Bronchial epithelial cell (primary cell): ENCODE measurements at regions not wholly inside any gene's neighbourhood (a gene's known extent, or its start where the extent isn't known, plus 50 kb on each side); places are given as distances from the start of the nearest gene placed in this dataset.
"Not testable (repeated sequence)": the region's sequence is repeated elsewhere in the genome, so short reads cannot be mapped to it uniquely, and the experiment has no call there.

ENCODE experiments used
- DNase-seq: peaks from one replicate; pipeline ENCODE4 v3.0.0-alpha.2; 2010; ENCODE audit warnings: low read depth
- FAIRE-seq: peaks from 2 replicates; lab custom pipeline; 2011; peaks lifted over from hg19 to GRCh38; lab: Jason Lieb, UNC
- H3K27me3 ChIP-seq: 2 replicates; pipeline ENCODE4 v1.5.1; 2011; ENCODE audit warnings: low read length; ENCODE audit not compliant: control insufficient read depth, insufficient read depth
- H3K36me3 ChIP-seq: 2 replicates; pipeline ENCODE4 v1.5.1; 2011; ENCODE audit warnings: low read length; ENCODE audit not compliant: control insufficient read depth, insufficient read depth
- H3K4me3 ChIP-seq: 2 replicates; pipeline ENCODE4 v1.5.1; 2011; ENCODE audit warnings: mild to moderate bottlenecking, low read depth, low read length, control low read depth
- TF ChIP-seq, protein P1 (sequence below): IDR thresholded peaks from 2 replicates; pipeline ENCODE4 v1.5.1; 2011; ENCODE audit warnings: mild to moderate bottlenecking, moderate library complexity, low read length, control low read depth, inconsistent platforms; ENCODE audit not compliant: insufficient read depth, severe bottlenecking

DNA sequence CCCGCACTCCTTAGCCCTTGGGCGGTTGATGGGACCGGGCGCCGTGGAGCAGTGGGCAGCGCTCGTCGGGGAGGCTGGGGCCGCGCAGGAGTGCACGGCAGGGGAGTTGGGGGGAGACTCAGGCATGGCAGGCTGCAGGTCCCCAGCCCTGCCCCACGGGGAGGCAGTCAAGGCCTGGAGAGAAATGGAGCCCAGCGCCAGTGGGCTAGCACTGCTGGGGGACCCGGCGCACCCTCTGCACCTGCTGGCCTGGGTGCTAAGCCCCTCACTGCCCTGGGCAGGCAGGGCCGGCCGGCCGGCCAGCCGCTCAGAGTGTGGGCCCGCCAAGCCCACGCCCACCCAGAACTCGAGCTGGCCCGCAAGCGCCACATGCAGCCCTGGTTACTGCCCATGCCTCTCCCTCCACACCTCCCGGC, 147.2 kb upstream of the PITRM1 start:
- no peak for DNase-seq
- no peak overlapping the region for H3K4me3 ChIP-seq
- TF ChIP-seq, protein P1, sequence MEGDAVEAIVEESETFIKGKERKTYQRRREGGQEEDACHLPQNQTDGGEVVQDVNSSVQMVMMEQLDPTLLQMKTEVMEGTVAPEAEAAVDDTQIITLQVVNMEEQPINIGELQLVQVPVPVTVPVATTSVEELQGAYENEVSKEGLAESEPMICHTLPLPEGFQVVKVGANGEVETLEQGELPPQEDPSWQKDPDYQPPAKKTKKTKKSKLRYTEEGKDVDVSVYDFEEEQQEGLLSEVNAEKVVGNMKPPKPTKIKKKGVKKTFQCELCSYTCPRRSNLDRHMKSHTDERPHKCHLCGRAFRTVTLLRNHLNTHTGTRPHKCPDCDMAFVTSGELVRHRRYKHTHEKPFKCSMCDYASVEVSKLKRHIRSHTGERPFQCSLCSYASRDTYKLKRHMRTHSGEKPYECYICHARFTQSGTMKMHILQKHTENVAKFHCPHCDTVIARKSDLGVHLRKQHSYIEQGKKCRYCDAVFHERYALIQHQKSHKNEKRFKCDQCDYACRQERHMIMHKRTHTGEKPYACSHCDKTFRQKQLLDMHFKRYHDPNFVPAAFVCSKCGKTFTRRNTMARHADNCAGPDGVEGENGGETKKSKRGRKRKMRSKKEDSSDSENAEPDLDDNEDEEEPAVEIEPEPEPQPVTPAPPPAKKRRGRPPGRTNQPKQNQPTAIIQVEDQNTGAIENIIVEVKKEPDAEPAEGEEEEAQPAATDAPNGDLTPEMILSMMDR = no peak
- H3K27me3 ChIP-seq = no peaks in the 10 kb centered on the region
- no peaks in the 10 kb centered on the region for H3K36me3 ChIP-seq
- no peak for FAIRE-seq

DNA sequence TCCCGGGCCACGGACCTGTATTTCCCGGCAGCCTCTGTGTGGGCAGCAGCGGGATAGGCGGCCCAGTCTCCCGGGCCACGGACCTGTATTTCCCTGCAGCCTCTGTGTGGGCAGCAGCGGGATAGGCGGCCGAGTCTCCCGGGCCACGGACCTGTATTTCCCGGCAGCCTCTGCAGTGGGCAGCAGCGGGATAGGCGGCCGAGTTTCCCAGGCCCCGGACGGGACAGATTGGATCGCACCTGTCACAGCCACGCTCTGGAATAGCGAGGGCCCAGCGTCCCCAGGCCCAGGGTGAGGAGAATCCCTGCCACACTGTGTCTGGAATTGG, 145.9 kb upstream of the PITRM1 start:
- H3K36me3 ChIP-seq, FAIRE-seq, DNase-seq, H3K4me3 ChIP-seq, H3K27me3 ChIP-seq: not testable (repeated sequence)

DNA sequence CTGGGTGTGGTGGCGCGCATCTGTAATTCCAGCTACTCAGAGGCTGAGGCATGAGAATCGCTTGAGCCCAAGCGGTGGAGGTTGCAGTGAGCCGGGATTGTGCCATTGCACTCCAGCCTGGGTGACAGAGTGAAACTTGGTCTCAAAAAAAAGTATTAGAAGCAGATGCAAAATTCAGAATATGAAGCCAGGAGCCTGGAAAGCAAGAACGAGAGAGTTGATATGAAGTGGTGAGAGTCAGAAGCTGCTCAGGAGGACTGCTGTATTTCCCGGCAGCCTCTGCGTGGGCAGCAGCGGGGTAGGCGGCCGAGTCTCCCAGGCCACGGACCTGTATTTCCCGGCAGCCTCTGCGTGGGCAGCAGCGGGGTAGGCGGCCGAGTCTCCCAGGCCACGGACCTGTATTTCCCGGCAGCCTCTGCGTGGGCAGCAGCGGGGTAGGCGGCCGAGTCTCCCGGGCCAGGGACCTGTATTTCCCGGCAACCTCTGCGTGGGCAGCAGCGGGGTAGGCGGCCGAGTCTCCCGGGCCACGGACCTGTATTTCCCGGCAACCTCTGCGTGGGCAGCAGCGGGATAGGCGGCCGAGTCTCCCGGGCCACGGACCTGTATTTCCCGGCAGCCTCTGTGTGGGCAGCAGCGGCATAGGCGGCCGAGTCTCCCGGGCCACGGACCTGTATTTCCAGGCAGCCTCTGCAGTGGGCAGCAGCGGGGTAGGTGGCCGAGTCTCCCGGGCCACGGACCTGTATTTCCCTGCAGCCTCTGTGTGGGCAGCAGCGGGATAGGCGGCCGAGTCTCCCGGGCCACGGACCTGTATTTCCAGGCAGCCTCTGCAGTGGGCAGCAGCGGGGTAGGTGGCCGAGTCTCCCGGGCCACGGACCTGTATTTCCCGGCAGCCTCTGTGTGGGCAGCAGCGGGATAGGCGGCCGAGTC, 145.2 kb upstream of the PITRM1 start:
- not testable (repeated sequence) for DNase-seq, H3K4me3 ChIP-seq, FAIRE-seq, H3K36me3 ChIP-seq, H3K27me3 ChIP-seq

DNA sequence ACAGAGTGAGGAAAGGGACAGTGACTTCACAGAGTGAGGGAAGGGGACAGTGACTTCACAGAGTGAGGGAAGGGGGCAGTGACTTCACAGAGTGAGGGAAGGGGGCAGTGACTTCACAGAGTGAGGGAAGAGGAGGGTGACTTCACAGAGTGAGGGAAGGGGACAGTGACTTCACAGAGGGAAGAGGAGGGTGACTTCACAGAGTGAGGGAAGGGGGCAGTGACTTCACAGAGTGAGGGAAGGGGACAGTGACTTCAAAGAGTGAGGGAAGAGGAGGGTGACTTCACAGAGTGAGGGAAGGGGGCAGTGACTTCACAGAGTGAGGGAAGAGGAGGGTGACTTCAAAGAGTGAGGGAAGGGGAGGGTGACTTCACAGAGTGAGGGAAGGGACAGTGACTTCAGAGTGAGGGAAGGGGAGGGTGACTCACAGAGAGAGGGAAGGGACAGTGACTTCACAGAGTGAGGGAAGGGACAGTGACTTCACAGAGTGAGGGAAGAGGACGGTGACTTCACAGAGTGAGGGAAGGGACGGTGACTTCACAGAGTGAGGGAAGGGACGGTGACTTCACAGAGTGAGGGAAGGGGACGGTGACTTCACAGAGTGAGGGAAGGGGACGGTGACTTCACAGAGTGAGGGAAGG, 142.0 kb upstream of the PITRM1 start:
- not testable (repeated sequence) for DNase-seq, H3K4me3 ChIP-seq, H3K36me3 ChIP-seq, H3K27me3 ChIP-seq
- peak; percentile 98 for FAIRE-seq

DNA sequence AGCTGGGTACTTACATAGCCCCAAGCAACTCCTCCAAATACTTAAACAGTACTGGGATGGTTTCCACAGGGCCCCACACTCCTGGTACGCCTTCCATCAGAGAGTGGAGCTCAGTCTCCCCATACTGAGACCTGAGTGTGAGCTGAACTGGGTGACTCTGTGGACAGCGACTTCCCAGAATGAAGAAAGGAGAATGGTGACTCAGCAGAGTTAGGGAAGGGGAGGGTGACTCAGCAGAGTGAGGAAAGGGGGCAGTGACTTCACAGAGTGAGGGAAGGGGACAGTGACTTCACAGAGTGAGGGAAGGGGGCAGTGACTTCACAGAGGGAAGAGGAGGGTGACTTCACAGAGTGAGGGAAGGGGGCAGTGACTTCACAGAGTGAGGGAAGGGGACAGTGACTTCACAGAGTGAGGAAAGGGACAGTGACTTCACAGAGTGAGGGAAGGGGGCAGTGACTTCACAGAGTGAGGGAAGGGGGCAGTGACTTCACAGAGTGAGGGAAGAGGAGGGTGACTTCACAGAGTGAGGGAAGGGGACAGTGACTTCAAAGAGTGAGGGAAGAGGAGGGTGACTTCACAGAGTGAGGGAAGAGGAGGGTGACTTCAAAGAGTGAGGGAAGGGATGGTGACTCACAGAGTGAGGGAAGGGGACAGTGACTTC, 141.3 kb upstream of the PITRM1 start:
- FAIRE-seq, H3K4me3 ChIP-seq, H3K27me3 ChIP-seq, H3K36me3 ChIP-seq: not testable (repeated sequence)
- DNase-seq = peak; percentile 56

DNA sequence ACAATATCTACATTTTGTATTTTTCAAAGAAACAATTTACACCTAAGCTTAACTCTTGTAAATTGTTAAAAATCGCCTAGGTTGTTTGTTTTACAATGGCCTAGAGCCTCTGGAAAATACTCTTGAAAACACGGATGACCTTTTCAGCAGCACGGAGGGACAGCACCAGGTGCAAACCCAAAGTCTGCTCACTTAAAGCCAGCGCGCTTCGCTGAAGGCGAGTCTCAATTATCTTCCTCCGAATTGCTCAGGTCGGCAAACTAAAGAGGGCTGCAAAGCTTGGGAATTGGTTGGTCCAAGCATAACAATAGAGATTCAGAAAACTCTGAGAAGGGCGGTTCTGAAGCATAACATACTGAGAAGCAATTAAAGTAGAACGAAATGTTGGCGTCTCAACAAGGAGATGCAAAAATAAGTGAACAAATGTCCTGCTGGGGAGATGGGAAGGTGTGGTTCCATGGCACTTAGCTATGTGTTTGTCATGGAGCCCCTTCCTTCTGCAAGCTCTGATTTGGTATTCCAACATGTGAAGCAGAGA, 139.9 kb upstream of the PITRM1 start:
- Histone ChIP-seq H3K4me3 (no peak overlapping the region), H3K36me3 (no peaks in the 10 kb centered on the region), H3K27me3 (peaks cover 7% of the 10 kb centered on the region)
- FAIRE-seq (no peak), DNase-seq (no peak)
- TF ChIP-seq, protein P1 = no peak

DNA sequence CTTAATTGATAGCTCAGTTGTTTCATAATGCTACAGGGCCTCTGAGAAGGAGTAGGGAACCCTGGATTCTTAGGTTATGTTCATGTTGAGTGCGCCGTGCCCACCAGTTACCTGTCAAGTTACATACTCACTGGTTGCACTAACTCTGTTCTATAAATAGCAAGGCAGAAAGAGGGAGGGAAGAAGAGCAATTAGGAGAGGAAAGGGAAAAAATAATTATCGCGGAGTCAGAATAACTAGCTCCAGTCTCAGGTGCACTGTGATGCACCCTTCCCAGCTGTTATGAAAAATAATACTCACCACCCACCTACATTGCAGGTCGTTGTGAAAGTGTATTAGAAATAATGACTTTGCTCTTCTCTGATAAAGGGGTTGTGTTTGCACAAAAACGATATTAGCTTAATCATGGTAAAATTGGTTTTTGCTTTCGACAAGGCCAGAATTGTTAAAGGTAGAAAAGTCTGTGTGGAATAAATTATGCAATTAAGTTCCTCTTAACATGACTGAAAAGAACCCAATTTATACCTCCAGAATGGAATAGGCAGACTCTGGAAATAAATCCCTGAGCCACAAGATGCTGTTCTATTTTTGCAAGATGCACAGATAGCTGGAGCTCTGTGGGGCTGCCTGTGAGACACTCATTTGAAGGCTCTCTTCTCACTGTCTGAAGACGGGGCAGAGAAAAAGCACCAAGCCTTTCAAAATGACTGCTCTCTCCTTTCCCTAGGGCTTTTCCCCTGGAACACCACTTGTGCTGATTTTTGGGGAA, 137.6 kb upstream of the PITRM1 start:
- Histone ChIP-seq H3K36me3 (no peaks in the 10 kb centered on the region), H3K27me3 (peaks cover 12% of the 10 kb centered on the region), H3K4me3 (no peak overlapping the region)
- no peak for DNase-seq
- no peak for FAIRE-seq
- TF ChIP-seq, protein P1 = no peak
